ENCODE measurements at regions not wholly inside any gene's neighbourhood (a gene's known extent, or its start where the extent isn't known, plus 50 kb on each side); places are given as distances from the start of the nearest gene placed in this dataset.
"Not testable (repeated sequence)": the region's sequence is repeated elsewhere in the genome, so short reads cannot be mapped to it uniquely, and the experiment has no call there.

- DNase-seq, result no peak
These were observed 96.5 kb upstream of the PCSK1 start for GRCh38 chr5:96529559-96529958.

GRCh38 chr5:96530901-96531300 lies 97.9 kb upstream of the PCSK1 start:
- no peak for DNase-seq

- no peak for DNase-seq
These were observed 100.3 kb upstream of the PCSK1 start for GRCh38 chr5:96533371-96533770.

GRCh38 chr5:96537386-96537785 lies 104.3 kb upstream of the PCSK1 start:
- DNase-seq, result no peak

DNA sequence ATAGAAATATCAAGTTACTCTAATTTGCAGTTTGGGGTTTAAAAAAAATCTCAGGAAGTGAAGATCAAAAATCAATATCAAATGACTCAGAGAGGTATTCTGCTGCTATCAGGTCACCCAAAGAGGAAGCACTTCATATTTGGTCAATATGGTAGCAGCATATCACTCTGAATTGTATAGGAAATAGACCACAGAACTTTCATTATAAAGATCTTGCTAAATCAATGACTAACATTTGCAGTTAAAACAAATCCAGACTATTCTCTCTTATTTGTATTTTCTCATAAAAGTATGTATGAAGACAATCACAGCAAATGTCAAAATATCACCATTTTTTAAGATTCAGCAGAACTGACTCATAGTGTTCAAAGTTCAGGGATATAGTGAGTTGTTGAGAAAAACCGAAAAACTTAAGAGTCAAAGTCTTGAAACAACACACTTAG lies 105.8 kb upstream of the PCSK1 start:
- DNase-seq, result no peak

- no peak for DNase-seq
These were observed 113.1 kb upstream of the PCSK1 start for GRCh38 chr5:96546120-96546519.

DNA sequence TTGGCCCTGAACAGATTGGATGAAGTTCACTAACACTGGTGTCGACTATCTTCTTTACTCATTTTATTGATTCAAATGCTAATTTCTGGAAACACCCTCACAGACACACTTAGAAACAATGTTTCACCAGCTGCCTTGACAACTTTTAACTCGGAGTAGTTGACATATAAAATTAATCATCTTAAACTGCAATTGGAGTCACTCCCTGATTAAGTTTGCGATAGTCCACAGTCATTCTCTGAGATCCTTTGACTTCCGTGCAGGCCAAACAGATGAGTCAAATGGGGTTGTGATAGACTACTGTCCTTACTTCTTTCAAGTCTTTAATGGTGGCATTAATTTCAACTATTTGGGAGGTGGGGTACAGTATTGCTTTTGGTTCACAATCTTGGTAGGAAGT lies 114.4 kb upstream of the PCSK1 start:
- no peak for DNase-seq

DNA sequence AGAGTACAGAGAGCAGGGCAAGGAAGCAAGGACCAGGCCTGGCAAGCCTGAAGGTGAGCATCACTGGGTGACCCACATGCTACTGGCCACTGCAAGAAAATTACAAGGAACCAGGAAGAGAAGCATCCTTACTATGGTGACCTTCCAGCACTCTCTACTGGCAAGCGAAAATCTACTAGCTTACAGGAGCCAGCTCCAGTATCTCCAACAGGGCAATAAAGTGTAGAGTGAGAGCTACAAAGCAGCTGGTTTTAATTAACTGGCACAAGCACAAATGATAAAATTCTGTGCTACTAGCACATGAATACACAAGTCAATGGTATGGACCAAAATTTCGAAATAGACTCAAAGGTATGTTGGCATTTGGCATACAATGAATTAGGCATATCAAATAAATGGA lies 113.3 kb upstream of the CAST start:
- DNase-seq, result no peak

DNA sequence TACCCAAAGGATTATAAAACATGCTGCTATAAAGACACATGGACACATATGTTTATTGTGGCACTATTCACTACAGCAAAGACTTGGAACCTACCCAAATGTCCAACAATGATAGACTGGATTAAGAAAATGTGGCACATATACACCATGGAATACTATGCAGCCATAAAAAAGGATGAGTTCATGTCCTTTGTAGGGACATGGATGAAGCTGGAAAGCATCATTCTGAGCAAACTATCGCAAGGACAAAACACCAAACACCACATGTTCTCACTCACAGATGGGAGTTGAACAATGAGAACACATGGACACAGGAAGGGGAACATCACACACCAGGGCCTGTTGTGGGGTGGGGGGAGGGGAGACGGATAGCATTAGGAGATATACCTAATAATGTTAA lies 101.3 kb upstream of the CAST start:
- not testable (repeated sequence) for DNase-seq

GRCh38 chr5:96562614-96563013 lies 99.6 kb upstream of the CAST start:
- DNase-seq, result no peak

DNA sequence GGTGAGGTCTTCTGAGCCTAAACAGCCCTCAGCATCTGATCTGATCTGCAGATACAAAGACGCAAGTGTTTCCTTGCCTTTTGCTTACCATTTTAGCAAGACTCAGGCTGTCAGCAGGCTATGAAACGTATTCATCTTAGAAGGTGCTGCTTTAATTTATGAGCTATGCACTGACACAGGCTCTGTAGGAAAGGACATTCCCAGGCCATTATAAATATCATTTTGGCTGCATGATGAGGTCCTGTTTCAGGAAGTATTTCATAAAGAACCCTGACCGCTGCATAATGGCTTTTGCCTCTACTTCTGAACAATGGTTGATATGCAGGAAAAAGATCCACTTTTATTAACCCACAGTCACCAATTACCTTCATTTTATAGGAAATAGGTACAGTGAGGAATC lies 98.4 kb upstream of the CAST start:
- no peak for DNase-seq

GRCh38 chr5:96565582-96566265 lies 96.5 kb upstream of the CAST start:
- DNase-seq, result no peak

DNA sequence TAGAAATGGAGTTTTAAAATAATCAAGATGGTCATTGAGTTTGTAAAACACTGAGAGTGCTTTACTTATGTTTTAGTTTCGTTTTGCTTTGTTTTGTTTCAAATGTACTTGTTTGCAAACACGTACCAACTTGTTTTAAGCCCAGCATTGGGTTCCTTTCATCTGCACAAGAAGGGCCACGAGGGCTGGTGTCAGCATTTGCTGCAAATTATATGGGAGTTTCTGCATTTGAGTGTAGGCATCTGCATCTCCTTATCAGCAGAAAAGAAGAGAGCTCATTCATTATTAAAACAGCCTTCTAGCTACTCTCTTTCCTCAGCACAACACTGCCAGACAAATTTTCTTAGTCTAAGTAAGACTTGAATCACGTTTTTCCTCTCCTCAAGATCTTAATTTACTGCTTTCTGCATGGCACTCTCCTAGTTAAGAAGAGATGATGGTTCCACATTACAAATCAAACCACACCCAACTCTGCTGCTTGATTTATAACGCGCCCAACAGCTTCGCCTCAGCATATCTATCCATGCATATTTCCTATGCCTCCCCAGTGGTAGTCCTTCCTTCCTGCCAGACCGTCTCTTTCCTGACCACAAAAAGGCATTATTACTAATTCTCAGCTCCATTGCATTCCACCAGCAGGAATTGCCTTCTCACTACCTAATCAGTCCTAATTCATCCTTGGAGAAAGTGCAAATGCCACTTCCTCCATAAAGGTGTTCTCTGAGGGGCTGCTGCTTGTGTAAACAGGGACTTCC lies 95.2 kb upstream of the CAST start:
- DNase-seq, result no peak

DNA sequence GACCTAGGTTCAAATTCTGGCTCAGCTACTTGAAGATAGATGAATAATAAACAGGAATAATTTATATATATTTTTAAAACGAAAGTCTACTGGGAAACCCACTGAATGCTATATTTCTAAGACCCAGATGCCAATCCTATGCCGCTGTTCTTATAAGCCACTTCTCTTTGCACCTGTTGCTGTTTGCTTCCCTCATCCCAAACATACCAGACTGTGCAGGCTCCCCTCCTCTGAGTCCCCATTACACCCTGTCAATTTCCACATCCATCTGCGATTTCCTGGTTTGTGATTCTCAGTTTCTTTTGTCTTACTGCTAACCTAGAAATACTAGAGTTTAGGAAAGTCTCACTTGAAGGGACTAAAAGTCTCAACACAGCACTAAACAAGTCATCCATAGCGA lies 92.8 kb upstream of the CAST start:
- no peak for DNase-seq

GRCh38 chr5:96569770-96570169 lies 92.4 kb upstream of the CAST start:
- no peak for DNase-seq

GRCh38 chr5:96572864-96573512 lies 89.2 kb upstream of the CAST start:
- no peak for DNase-seq

GRCh38 chr5:96573513-96573894 lies 88.7 kb upstream of the CAST start:
- no peak for DNase-seq

DNA sequence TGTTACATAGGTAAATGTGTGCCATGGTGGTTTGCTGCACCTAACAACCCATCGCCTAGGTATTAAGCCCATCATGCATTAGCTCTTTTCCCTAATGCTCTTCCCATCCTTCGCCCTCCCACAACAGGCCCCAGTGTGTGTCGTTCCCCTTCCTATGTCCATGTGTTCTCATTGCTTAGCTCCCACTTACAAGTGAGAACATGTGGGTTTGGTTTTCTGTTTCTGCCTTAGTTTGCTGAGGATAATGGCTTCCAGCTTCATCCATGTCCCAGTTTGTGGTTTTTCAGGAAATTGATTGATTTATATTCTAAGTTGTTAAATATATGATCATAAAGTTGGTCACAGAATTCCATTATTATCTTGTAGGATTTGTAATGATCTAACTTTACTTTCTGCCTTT lies 85.3 kb upstream of the CAST start:
- no peak for DNase-seq

GRCh38 chr5:96577909-96578308 lies 84.3 kb upstream of the CAST start:
- no peak for DNase-seq

GRCh38 chr5:96579711-96580110 lies 82.5 kb upstream of the CAST start:
- no peak for DNase-seq

DNA sequence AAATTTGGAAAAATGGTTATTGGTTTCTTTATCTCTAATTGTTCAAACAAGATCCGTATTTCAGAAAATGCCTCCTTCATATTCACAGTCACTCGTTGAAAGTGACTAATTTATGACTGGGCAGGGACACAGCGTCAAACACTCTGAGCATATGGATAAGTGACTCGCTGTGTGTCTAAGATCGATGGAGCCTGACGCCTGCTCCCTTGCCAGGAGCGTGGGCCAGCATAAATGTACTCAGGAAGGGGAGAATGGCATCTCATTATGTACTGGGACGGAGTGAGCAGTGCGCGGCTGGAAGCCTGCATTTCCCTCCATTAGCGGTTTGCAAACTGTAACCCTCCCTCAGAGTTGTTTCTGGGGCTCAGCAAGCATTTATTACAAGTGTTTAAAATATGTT lies 79.8 kb upstream of the CAST start:
- no peak for DNase-seq

- no peak for DNase-seq
These were observed 77.5 kb upstream of the CAST start for GRCh38 chr5:96584712-96585111.

DNA sequence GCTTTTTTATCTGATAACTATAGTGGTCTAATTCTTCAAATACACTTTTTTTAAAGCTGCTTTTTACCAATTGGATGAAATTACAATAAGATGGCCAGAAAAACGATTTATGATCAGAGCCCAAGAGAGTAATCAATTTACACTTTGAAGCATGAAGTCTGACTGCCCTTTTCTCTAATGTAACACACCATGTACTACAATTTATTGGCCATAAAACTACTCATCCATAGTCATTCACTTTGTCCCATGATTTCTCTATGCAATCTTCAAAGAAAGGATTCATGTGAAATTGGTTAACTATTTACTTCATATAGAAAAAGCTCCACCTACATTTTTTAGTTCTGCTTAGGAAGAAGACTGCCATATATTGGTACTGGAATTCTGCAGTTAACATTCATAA lies 73.6 kb upstream of the CAST start:
- no peak for DNase-seq

DNA sequence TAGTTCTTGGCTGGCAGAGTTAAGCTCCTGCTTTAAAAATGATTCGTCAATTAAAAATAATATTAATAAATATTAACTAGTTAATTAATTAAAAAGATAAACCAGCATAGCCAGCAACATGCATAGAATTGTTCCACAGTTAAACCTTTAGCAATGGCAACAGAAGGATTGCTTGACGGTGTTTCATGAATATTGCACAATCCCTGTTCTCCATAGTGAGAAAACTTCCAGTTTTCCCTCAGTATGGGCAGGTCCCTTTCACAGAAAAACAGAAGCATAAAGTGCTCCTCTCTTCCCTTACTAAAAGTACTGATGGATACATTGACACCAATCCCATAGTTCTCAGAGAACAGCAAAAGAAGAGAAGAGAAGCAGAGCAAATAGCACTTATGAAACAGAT lies 71.4 kb upstream of the CAST start:
- DNase-seq, result no peak

Data from islet precursor cell (in vitro differentiated cells).